ENCODE measurements at regions not wholly inside any gene's neighbourhood (a gene's known extent, or its start where the extent isn't known, plus 50 kb on each side); places are given as distances from the start of the nearest gene placed in this dataset.

DNA sequence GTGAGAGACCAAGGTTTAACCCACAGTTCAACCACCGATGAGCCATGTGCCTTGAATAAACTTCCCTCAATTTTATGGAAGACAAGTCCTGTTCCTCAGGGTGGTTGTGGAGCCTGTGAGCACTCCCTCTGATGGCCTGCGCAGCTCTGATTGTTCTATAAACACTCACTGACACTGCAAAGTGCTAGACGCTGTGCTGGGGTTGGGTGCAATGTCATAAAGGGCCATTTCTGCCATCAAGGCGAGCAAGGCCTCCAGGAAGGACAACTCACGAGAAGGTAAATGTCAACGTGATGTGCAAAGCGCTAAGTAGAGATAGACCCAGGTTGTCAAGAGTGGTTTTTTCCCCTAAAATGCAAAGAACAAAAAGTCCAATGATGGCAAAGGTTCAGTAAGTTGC lies 75.7 kb upstream of the SYT6 start:
- ChIA-PET CTCF (no interaction called here), POLR2A (ENCODE audit: unreplicated experiment) (no interaction called here)

More for the DNA sequence above, 75.7 kb upstream of the SYT6 start:
- no peak overlapping the region for H2AK5ac ChIP-seq (ENCODE audit: low read depth, low read length)
- no peak overlapping the region for H3K9ac ChIP-seq (ENCODE audit: low read depth, low read length)
- WGBS, 2 experiments (ENCODE audit: extremely low coverage in 2 of 2, insufficient read length in 1 of 2), result 96% methylated on average over 4 of the region's 7 CpGs; no CpG with 5 or more reads in 1 of the 2 experiments
- H3K4me3 ChIP-seq (ENCODE audit: insufficient read depth, low read depth, low read length), result no peak overlapping the region
- no peak overlapping the region for H3K4me2 ChIP-seq (ENCODE audit: low read depth, low read length)
- H3K4me1 ChIP-seq (ENCODE audit: control insufficient read depth, insufficient read depth, low read length), result no peaks in the 10 kb centered on the region
- no peak overlapping the region for H3K4ac ChIP-seq (ENCODE audit: low read depth, low read length)
- no peak overlapping the region for H4K8ac ChIP-seq (ENCODE audit: low read depth in 2 of 2, low read length in 2 of 2)
- H4K5ac ChIP-seq (ENCODE audit: low read depth, low read length), result no peak overlapping the region
- no peaks in the 10 kb centered on the region for H3K9me3 ChIP-seq (ENCODE audit: control insufficient read depth, insufficient read depth, low read length)
- H2BK20ac ChIP-seq (ENCODE audit: low read depth, low read length), result no peak overlapping the region
- no peak overlapping the region for H2AK9ac ChIP-seq (replicated peaks; ENCODE audit: low read depth, low read length, poor library complexity)
- no peak overlapping the region for H2BK120ac ChIP-seq (ENCODE audit: low read depth, low read length)
- no peak overlapping the region for H2AFZ ChIP-seq (replicated peaks; ENCODE audit: low read length, poor library complexity)
- H3K27ac ChIP-seq (ENCODE audit: insufficient read depth, low read length), result no peak overlapping the region
- BruUV-seq (replicated peaks), result no TSS peak
- no peaks in the 10 kb centered on the region for H3K9me1 ChIP-seq (ENCODE audit: insufficient read depth, low read length)
- no peak overlapping the region for H2BK15ac ChIP-seq (ENCODE audit: low read depth, low read length)
- H3K18ac ChIP-seq (ENCODE audit: low read depth, low read length), result no peak overlapping the region
- H3K56ac ChIP-seq (ENCODE audit: extremely low read depth, insufficient read depth, low read length), result no peak overlapping the region
- dilution Hi-C loops (cut with HindIII; ENCODE audit: low sequenced_read_pairs, unreplicated experiment), result no loop called here
- no peak overlapping the region for H2BK5ac ChIP-seq (ENCODE audit: low read depth, low read length, poor library complexity, severe bottlenecking)
- peaks cover 11% of the 10 kb centered on the region for H3K27me3 ChIP-seq (ENCODE audit: control insufficient read depth, insufficient read depth, low read length)
- ATAC-seq (ENCODE audit: low read depth), result no peak
- no peaks in the 10 kb centered on the region for H3K36me3 ChIP-seq (ENCODE audit: control insufficient read depth, insufficient read depth, low read length)
- H4K20me1 ChIP-seq (ENCODE audit: insufficient read depth, low read length), result no peaks in the 10 kb centered on the region
- intact Hi-C loops (cut with micrococcal nuclease), result no loop called here
- no peak overlapping the region for H4K91ac ChIP-seq (ENCODE audit: insufficient read depth, low read depth, low read length)
- H3K14ac ChIP-seq (replicated peaks; ENCODE audit: low read depth, low read length), result no peak overlapping the region
- no peak for TF ChIP-seq RFX5 (IDR thresholded peaks at IDR 0.05; ENCODE audit: low read depth, low read length)
- no peak for TF ChIP-seq NFE2L2 (IDR thresholded peaks at IDR 0.05; ENCODE audit: low read depth, low read length)
- no peak for TF ChIP-seq CEBPB (IDR thresholded peaks at IDR 0.05; ENCODE audit: low read depth, low read length)
- no peak for TF ChIP-seq MXI1 (IDR thresholded peaks at IDR 0.05; ENCODE audit: borderline replicate concordance, low read depth, low read length)
- TF ChIP-seq, protein P1, sequence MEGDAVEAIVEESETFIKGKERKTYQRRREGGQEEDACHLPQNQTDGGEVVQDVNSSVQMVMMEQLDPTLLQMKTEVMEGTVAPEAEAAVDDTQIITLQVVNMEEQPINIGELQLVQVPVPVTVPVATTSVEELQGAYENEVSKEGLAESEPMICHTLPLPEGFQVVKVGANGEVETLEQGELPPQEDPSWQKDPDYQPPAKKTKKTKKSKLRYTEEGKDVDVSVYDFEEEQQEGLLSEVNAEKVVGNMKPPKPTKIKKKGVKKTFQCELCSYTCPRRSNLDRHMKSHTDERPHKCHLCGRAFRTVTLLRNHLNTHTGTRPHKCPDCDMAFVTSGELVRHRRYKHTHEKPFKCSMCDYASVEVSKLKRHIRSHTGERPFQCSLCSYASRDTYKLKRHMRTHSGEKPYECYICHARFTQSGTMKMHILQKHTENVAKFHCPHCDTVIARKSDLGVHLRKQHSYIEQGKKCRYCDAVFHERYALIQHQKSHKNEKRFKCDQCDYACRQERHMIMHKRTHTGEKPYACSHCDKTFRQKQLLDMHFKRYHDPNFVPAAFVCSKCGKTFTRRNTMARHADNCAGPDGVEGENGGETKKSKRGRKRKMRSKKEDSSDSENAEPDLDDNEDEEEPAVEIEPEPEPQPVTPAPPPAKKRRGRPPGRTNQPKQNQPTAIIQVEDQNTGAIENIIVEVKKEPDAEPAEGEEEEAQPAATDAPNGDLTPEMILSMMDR (conservative IDR thresholded peaks at IDR 0.05; ENCODE audit: low read depth, low read length), result no peak
- H3K23ac ChIP-seq (ENCODE audit: low read depth, low read length), result no peak overlapping the region
- no peak for DNase-seq
- in situ Hi-C loops (cut with MboI; ENCODE audit: low sequenced_read_pairs), result no loop called here
- H3K79me1 ChIP-seq (ENCODE audit: low read depth in 1 of 2, low read length in 2 of 2), result no peaks in the 10 kb centered on the region

Measured in IMR-90 (cell line).